Right lobe of liver (tissue), 6 donors: ENCODE measurements at regions not wholly inside any gene's neighbourhood (a gene's known extent, or its start where the extent isn't known, plus 50 kb on each side); places are given as distances from the start of the nearest gene placed in this dataset.

ENCODE experiments used
- ATAC-seq, 4 donors: fragments of 200-7000 bp; cut with Tn5 transposase; one replicate each; pipeline ENCODE4 v1.9.1; 2020; ENCODE audit warnings: mild to moderate bottlenecking in 4 of 4, moderate library complexity in 4 of 4
- DNase-seq, 3 donors: peaks; one replicate each; pipeline ENCODE4 v3.0.0-alpha.2; 2020
- H3K27ac ChIP-seq, 3 donors: fragments of 200-600 bp; one replicate each; pipeline ENCODE4 v1.8.0; 2022
- H3K27me3 ChIP-seq, 2 donors: fragments of 200-600 bp; one replicate each; pipeline ENCODE4 v1.8.0; 2022
- H3K36me3 ChIP-seq, 4 donors: fragments of 200-600 bp; sonication (generic) in 1 of 4; one replicate each; pipeline versions ENCODE4 v1.5.1 to v1.8.0; 2017 to 2022; ENCODE audit warnings: control low read depth in 1 of 4
- H3K4me1 ChIP-seq, 4 donors: fragments of 200-600 bp; sonication (generic) in 1 of 4; one replicate each; pipeline versions ENCODE4 v1.5.1 to v1.8.0; 2017 to 2022; ENCODE audit warnings: control low read depth in 1 of 4
- H3K4me3 ChIP-seq, 3 donors: fragments of 200-600 bp; one replicate each; pipeline ENCODE4 v1.8.0; 2022
- H3K9me3 ChIP-seq, 4 donors: fragments of 200-600 bp; sonication (generic) in 1 of 4; one replicate each; pipeline versions ENCODE4 v1.5.1 to v1.8.0; 2017 to 2022; ENCODE audit warnings: control low read depth in 1 of 4
- CTCF ChIP-seq, 4 donors: fragments of 200-600 bp in 3 of 4; fragments of 450-650 bp in 1 of 4; IDR thresholded peaks; one replicate each; pipeline versions ENCODE4 v1.5.1 to v1.8.0; 2016 to 2022; ENCODE audit warnings: antibody characterized with exemption in 4 of 4, mild to moderate bottlenecking in 2 of 4
- POLR2A ChIP-seq: fragments of 450-650 bp; IDR thresholded peaks from one replicate; pipeline ENCODE4 v1.6.1; 2017; ENCODE audit warnings: antibody characterized with exemption, mild to moderate bottlenecking
- WGBS: methylation state at CpG from one replicate; pipeline ENCODE4 v1.1.6; 2018; ENCODE audit warnings: low coverage, low lambda C conversion rate; ENCODE audit not compliant: insufficient coverage; ENCODE audit errors: missing lambda C conversion rate; 5-methylcytosine and 5-hydroxymethylcytosine counted together
- intact Hi-C, 2 donors: fragments of 100-400 bp; cut with DNase I; formaldehyde crosslinking; loops; one replicate each; pipeline versions ENCODE4 v1.11.2 to v1.14.1; 2022
- donor health status: DM: no; HTN: yes; CAD: no.
- donor health status: DM: no; HTN: no; CAD: no.
- donor health status: DM: no; HTN: no; CAD: no.
- donor health status: DM: no; HTN: yes; CAD: no.
- donor health status: DM: no; HTN: yes; CAD: no.

GRCh38 chr14:100486025-100486828, 101.0 kb downstream of the BEGAIN start:
- no peaks in the 10 kb centered on the region for H3K27me3 ChIP-seq
- no peaks in the 10 kb centered on the region for H3K4me1 ChIP-seq
- intact Hi-C loops: no loop called here
- WGBS: 77% methylated on average over 18 of the region's 21 CpGs
- H3K27ac ChIP-seq: no peak overlapping the region
- H3K9me3 ChIP-seq: no peaks in the 10 kb centered on the region
- ATAC-seq (peak; percentile 28 to 57 (median 51)), DNase-seq (peak; percentile 51 to 71 (median 55))
- H3K4me3 ChIP-seq: no peak overlapping the region
- TF ChIP-seq POLR2A: no peak
- no peak for TF ChIP-seq CTCF (IDR thresholded peaks at IDR 0.05)
- H3K36me3 ChIP-seq: no peaks in the 10 kb centered on the region
